ENCODE measurements at regions not wholly inside any gene's neighbourhood (a gene's known extent, or its start where the extent isn't known, plus 50 kb on each side); places are given as distances from the start of the nearest gene placed in this dataset.

DNA sequence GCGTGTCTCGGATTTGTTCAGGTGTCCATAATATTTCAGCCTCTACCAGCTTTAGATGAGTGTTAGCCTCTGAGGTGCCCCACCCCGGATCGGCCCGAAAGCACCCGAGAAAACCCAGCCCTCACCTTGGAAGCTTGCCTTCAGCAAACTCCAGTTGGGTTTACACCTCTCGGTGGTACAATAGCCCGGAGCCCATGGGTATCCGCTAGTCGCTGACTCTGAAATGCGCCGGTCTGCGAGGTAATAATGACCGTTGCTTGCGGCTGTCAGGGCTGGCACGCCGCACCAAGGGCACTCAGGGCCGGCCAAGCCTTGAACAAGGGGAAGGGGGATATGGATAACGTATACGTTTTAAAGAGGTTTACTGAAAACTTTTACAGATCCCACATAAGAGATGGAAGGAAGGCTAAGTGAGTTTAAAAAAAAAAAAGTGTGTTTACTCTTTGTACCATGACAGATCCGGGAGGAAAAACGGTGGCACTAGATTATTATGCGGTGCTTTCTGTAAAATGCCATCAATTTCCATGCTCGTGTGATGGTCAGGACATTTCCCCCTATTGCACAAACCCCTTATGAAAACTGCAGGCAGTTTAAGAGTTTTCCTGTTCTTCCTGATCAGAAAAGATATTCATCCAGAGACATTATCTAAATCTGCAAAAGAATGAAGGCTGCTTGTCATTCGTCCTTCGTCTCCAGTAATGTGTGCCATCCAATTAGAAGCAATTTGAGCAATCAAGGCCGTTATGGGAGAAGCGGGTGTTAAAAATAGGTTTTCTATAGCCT is 124.2 kb downstream of the TMEM161B start:
- DNase-seq (ENCODE audit: insufficient read length, low spot score), result no peak
- FAIRE-seq, result no peak

DNA sequence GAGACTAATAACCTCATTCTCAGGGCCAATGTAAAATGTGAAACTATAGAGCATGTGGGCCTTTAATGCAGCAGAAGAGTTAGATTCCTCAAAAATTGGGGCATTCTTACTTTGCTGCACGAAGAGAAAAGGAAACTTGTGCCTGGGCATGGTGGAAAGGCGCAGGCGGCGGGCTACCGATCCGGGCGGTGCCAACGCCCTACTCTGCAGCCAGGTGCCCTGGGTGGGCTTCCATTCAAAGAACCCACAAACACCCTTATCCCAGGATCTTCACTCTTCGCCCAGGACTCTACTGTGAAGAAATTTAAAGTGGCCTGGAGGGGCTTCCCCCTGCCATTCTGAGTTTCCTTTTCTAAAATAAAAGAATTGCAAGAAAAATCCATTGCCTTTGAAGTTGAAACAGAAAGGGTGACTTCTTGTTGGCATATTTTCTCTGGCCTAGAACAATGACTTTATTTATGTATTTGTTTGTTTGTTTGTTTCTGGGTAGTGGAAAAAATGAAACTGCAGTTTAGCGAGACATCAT is 124.9 kb downstream of the TMEM161B start:
- no peak for FAIRE-seq
- no peak for DNase-seq (ENCODE audit: insufficient read length, low spot score)

DNA sequence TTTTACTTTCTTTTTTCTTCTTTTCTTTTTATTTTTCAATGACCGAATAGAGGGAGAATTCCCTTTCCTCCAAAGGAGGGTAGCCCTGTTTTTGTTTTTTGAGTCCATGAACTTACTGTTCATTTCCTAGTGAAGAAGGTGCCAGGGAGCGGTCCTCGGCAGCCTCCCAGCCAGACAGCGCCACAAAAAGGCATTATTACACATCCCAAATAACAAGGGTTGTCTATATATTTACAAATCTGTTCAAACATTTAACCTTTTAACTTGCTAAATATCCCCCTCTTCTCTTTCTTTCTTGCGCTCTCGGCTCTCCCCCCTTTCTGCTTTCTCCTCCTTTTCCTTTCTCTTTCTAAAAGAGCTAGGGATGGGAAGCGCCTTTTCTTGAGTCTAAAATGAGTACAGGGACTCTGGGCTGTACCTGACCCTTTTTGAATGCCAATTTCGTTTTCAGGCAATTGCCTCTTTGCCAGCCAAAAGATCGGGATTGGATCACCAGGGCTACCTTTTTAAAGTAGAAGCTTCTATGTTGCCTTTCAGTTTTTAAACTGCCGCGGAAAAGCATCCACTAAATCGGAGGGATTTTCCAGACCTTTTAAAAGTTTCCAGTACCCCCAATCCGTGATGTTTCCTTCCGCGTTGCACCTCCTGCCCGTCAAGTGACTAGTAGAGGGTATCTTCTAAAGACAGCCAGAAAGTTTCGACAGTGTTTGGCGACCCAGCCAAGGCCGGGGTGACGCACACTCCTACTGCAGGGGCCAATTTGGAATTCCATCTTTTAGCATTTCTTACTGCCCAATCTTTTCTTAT is 125.6 kb downstream of the TMEM161B start:
- DNase-seq (ENCODE audit: insufficient read length, low spot score) (no peak), FAIRE-seq (no peak)

DNA sequence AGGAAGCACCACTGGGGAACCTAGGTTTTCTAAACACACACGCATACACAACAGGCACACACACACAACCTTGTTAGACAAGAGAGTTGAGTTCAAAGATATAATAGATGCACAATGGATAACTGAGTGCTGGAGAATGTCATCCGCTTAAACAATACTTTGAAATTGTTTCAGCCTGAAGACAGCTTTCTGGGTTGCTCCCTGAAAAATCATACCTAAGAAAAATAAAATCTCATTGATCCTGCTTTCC is 126.1 kb downstream of the TMEM161B start:
- DNase-seq (ENCODE audit: insufficient read length, low spot score) (no peak), FAIRE-seq (no peak)

DNA sequence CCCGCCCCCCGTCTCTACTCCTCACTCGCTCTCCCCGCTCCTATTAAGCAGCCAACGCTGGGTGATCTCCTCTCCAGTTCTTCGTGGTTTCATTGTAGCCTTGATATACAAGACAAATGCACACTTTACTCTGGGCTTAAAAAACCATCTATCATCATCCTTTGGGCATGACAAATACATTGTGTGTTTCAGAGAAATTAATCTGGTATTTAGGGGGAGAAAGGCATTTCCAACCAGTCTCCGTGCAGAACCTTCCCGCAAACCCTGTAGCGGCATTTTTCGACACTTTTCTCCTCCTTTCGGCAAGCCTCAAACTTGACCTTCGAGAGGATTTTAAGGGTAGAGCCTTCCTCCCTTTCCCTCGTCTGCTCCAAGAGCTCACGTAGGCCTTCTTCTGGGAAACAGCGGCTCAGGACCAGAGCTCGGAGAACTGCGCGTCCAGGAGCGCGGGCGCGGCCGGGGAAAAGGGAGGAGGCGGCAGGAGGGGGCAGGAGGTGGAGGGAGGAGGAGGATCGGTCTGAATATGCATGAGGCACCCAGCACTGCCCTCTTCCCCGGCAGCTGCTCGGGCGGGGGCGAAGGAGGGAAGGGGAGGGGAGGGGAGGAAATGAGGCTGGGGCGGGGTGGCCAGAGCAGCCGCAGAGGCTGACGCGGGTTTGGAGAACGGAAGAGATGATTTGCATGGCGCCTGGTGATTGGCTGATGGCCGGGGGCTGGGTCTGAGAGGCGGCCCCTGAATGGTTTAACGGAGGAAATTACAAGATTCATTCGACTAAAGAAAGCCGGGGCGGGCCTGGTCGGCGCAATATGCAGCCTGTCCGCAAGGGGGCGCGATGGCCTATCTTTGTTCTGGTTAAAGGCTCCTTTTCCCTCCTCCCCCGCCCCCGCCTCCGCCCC is 127.5 kb downstream of the TMEM161B start:
- DNase-seq (ENCODE audit: insufficient read length, low spot score) (peak; percentile 36), FAIRE-seq (no peak)

DNA sequence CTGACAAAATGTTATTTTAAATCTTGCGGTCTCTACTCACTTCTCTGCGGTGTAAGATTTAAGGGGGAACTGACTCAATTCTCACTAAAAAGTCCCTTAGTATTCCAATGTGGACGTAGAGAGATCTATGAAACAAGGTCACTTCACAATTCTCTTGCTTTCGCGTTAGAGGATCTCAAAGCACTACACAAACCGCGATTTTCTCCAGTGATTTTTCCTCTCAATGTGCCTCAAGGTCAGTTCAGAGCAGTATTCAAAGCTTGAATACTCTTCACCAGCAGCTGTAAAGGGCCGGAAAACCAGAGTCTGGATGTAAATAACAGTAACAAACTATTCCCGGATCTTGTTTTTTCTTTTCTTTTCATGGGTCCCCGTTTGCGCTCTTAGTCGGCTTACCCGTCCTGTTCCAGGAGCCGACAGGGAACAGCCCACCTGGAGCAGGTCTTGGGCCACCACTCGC is 128.2 kb downstream of the TMEM161B start:
- DNase-seq (ENCODE audit: insufficient read length, low spot score) (no peak), FAIRE-seq (no peak)

DNA sequence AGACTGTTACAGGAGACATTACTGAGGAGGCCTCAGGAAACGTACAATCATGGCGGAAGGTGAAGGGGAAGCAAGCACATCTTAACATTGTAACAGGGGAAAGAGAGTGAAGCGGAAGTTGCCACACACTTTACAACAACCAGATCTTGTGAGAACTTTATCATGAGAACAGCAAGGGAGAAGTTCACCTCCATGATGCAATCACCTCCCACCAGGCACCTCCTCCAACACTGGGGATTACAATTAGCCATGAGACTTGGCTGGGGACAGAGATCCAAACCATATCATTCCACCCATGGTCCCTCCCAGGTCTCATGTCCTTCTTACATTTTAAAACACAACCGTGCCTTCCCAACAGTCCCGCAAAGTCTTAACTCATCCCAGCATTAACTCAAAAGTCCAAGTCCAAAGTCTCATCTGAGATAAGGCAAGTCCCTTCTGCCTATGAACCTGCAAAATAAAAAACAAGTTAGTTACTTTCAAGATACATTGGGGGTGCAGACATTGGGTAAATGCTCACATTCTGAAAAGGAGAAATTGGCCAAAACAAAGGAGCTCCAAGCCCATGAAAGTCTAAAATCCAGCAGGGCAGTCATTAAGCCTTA is 138.3 kb downstream of the TMEM161B start:
- DNase-seq (ENCODE audit: insufficient read length, low spot score) (no peak), FAIRE-seq (no peak)

DNA sequence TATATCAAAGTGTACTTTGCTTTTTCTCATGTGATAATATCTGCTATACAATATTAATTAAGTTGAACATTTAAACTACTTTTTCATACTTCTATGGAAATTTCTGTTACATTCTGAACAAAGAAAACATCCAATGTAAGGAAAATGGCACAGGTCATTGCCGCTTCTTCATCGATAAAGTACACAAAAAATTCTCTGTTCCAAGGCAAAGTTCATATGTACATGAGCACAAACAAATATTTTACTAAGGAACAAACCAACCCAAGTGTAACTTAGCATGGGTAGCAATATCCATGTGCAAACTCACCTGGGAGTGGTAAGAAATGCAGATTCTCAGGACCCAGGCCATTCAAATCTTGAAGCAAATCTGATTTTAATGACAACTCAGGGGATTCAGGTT is 139.8 kb downstream of the TMEM161B start:
- FAIRE-seq (no peak), DNase-seq (ENCODE audit: insufficient read length, low spot score) (no peak)

DNA sequence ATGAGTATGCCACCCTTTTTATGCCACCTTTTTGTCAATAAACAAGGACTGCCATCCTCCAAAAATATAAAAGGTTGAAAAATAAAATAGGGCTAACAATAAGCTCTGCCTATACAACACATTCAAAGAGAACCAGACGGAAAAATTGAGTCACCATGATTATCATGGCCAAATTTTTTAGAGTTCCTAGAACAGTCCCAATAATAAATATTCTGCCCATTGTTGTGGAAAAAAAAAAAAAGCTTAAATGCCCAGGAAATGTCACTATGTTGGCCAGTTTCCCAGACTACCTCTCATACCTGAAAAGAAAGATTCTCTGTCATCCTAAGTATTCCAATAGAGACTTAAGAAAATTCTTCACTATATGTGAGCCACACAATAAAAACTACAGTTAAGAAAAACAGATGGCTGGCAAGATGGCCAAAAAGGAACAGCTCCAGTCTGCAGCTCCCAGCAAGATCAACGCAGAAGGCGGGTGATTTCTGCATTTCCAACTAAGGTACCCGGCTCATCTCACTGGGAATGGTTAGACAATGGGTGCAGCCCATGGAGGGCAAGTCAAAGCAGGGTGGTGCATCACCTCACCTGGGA is 149.0 kb downstream of the TMEM161B start:
- no peak for FAIRE-seq
- DNase-seq (ENCODE audit: insufficient read length, low spot score), result no peak

DNA sequence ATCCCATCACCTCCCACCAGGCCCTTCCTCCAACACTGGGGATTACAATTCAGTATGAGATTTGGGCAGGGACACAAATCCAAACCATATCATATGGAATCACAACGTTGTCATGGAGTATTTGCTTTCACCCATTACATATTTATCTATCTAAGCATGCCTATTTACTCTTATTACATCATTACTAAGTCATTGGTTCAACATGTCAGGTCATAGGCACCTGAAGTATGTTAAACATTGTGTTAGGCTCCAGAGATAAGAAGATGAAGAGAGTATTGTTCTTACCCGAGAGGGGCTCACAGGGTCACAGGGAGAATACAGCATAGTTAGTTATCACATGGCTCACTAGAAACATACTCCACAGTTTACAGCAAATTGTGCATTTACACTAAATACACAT is 150.5 kb downstream of the TMEM161B start:
- no peak for DNase-seq (ENCODE audit: insufficient read length, low spot score)
- FAIRE-seq, result no peak

DNA sequence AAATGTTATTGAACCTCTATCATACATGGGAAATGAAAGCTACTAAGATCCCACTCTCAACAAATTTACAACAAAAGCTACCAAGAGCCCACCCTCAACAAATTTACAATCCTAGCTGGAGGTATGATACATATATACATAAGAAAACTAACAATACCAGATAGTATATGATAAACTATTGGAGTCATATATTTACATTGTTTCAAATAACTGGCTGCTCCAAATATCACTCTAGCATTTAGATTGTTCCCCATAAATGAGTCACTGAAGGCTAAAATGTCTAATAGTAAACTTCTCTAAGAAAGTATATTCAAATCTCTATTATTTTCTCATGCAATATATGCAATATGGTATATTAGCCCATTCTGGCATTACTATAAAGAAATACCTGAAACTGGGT is 151.1 kb downstream of the TMEM161B start:
- no peak for DNase-seq (ENCODE audit: insufficient read length, low spot score)
- FAIRE-seq, result no peak

DNA sequence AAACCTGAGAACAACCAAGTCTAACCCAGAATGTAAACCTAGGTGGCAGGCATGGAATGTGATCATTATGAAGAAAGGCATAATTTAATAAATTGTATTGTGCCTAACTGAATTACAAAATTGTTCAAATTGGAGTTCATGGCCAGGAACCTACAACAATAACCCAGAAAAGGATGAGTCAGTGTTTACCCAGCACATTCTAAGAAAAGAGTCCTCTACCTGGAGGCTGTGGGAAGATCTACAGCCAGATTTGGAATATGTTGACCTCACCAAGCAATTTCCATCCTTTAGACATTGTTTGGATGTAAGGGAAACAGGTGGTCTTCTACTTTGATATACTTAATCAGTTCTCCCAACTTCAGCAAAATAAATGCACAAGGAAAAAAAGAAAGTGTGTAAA is 152.2 kb downstream of the TMEM161B start:
- DNase-seq (ENCODE audit: insufficient read length, low spot score) (no peak), FAIRE-seq (peak; percentile 21)

DNA sequence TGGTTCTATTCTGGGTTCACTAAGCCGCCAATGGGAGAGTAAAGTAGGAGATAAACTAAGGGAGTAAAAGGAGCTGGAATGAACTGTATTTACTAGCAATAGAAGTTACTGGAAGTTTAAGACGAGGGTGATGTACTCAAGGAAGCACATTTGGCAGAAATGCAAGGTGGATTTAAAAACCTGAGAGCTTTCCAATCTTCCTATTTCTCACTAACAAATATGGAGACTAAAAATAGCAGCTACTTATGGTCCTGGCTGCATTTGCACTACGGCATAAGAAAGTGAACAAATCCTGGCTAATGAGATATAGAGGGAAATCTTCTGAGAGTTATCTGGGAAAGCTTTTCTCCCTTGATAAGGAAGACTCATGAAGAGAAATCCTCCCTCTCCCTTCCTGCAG is 153.4 kb downstream of the TMEM161B start:
- DNase-seq (ENCODE audit: insufficient read length, low spot score) (no peak), FAIRE-seq (no peak)

DNA sequence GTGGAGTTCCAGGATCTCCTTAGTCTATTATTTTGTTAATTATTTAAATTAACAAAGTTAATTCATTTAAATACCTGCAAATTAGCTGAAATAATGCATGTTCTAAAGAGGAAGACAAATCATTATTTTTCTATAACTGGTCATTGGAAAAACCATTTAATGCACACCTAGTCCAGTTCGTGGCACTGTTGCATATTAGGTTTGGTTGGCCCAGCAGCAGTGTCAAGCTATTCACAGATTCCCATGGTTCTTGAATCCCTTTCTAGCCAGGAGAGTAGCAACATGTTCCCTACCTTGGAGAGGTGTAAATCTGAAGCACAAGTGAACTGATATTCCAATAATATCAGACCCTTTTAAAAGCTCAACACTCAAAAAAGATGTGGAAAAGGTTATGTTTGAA is 155.2 kb downstream of the TMEM161B start:
- FAIRE-seq, result no peak
- no peak for DNase-seq (ENCODE audit: insufficient read length, low spot score)

DNA sequence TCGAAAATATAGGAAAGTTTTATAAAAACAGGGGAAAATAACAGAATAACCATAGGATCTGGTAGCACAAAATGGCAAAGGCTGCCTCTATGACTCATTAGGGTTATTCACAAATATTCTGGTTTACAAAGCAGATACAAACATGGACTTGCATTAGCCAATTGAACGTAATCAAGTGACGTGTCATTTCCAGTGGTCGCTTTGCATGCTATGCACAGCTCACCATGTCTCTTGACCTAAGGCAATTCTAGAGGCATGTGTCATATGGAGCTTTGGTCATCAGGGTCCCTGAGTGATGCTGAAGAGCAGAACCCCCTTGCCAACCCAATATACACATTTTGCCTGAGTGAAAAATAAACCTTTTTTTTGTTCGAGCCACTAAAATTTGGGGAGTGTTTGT is 158.8 kb downstream of the TMEM161B start:
- DNase-seq (ENCODE audit: insufficient read length, low spot score) (no peak), FAIRE-seq (no peak)

DNA sequence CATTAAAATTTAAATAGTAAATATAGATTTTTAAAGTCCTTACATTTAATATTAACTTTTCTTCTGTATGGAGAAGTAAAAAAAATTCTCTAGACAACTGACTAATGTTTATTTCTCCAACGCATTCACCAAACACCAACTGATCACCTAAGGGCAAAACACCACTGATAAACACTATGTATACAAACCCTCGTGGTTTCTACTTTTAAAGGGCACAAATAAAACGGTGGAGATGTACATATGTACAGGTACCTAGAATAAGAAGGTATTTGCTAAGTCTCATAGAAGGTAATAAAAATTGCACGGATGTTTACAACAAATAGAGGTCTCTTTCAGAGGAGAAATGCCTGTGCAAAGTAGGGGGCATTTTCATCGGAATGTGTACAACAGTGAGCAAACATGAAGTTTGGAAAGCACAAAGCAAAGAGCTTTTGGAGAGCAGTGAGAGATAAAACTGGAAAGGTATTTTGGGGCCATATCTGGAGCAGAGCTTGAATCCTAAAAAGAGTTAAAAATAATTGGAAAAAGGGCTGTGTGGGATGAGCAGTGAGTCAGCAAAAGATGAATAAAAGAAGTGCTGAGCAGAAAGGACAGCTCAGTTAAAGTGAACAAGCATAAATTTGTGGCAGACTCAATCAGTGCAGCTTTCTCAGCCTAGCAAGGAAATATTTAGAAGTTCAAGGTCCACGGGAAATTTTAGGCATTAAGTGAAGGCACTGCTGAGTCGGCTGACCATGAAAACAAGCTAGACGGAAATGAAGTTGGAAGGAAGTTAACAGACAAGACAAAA is 160.0 kb downstream of the TMEM161B start:
- DNase-seq (ENCODE audit: insufficient read length, low spot score) (no peak), FAIRE-seq (no peak)

DNA sequence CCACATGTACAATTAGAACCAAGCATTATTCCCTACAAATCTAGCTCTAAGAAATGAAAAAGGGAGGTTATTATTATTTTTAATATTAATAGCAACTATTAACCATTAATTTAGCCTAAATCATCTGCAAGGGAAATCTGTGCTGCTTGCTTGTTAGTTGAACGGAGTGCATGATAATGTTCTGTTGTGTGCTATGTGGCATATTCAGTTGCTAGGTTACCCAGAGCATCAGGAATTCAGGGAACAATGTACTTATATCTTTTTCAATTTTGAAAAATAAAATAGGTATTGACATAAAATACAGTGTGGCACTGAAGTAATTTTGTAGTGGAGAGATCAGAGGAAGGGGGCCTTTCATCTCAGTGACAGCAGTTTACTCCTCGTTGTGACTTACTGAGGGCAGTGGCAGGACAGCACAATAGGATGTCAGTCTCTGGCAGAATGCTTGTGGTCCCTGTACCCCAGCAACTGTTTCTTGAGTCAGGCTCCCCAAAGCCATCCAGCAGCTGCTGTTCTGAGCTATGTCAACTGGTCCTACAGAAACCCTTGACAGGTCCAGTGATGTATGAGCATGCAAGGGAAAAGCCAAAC is 173.6 kb downstream of the TMEM161B start:
- FAIRE-seq, result no peak
- DNase-seq (ENCODE audit: insufficient read length, low spot score), result no peak

DNA sequence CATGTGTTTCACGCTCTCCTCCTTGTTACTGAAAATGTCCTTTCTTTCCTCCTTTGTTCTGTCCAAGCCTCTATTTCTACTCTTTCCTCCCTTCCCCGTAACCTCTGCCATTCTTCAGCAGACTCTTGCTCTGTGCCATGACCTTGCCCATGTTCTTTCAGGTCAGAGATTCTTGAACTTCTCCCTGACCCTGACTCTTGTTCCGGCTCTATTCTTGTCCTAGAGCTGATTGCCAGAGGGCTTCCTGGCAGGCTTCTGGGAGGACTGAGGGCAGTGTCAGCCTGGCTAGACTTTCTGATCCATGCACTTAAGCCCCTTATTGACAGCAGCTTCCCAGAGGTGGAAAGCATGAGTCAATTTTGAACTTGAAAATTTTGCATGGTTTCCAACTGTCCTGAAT is 174.2 kb downstream of the TMEM161B start:
- FAIRE-seq (no peak), DNase-seq (ENCODE audit: insufficient read length, low spot score) (no peak)

DNA sequence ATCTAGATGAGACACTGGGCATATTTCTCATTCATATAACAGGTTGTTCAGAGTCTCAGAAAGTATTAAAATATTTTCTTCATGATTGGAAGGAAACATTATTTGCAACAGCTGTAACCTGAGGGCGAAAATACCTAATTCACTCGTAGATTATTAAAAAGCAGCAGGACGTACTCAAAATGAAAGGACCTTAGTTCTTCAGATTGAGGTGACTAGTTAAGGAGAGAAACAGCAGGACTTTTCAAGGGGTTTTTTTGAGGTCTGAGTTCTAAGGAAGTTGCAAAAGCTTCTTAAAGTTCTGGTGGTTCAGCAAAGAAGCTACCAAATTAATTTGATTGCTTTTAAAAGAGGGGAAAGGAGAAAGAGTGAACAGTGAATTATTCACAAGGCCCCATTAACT is 174.9 kb downstream of the TMEM161B start:
- no peak for FAIRE-seq
- no peak for DNase-seq (ENCODE audit: insufficient read length, low spot score)

Measured in GM19239 (cell line).